Tibial artery (tissue), 4 donors: ENCODE measurements at regions not wholly inside any gene's neighbourhood (a gene's known extent, or its start where the extent isn't known, plus 50 kb on each side); places are given as distances from the start of the nearest gene placed in this dataset.

Experiments
- DNase-seq, 2 donors: peaks; one replicate each; pipeline ENCODE4 v3.0.0-alpha.2; 2019
- H3K27ac ChIP-seq, 2 donors: fragments of 200-600 bp; sonication (generic) in 1 of 2; 1 replicate in 1 of 2; 2 replicates in 1 of 2; pipeline ENCODE4 v1.5.1; 2018 to 2019; ENCODE audit warnings: mild to moderate bottlenecking in 1 of 2
- H3K27me3 ChIP-seq, 2 donors: fragments of 200-600 bp; sonication (generic) in 1 of 2; one replicate each; pipeline versions ENCODE4 v1.5.1 to v1.6.0; 2016 to 2019
- H3K36me3 ChIP-seq, 3 donors: fragments of 200-600 bp; sonication (generic) in 2 of 3; one replicate each; pipeline ENCODE4 v1.5.1; 2016 to 2019; ENCODE audit warnings: mild to moderate bottlenecking in 2 of 3
- H3K4me1 ChIP-seq, 4 donors: fragments of 200-600 bp; sonication (generic) in 2 of 4; 1 replicate in 3 of 4; 2 replicates in 1 of 4; pipeline ENCODE4 v1.5.1; 2016 to 2019
- H3K4me3 ChIP-seq, 2 donors: fragments of 200-600 bp; sonication (generic) in 1 of 2; 1 replicate in 1 of 2; 2 replicates in 1 of 2; pipeline ENCODE4 v1.5.1; 2018 to 2019; ENCODE audit warnings: mild to moderate bottlenecking in 2 of 2
- H3K9me3 ChIP-seq, 3 donors: fragments of 200-600 bp; sonication (generic) in 1 of 3; one replicate each; pipeline ENCODE4 v1.5.1; 2016 to 2019
- intact Hi-C: fragments of 100-400 bp; cut with DNase I; formaldehyde crosslinking; loops from one replicate; pipeline ENCODE4 v1.15.0; 2023; ENCODE audit warnings: low total_unique reads
- TF ChIP-seq, protein P1 (sequence below), 2 experiments: fragments of 200-600 bp in 1 of 2; fragments of 450-650 bp in 1 of 2; IDR thresholded peaks; one replicate each; pipeline ENCODE4 v1.5.1; 2017 to 2019; ENCODE audit warnings: antibody characterized with exemption in 2 of 2, mild to moderate bottlenecking in 1 of 2, moderate library complexity in 1 of 2

DNA sequence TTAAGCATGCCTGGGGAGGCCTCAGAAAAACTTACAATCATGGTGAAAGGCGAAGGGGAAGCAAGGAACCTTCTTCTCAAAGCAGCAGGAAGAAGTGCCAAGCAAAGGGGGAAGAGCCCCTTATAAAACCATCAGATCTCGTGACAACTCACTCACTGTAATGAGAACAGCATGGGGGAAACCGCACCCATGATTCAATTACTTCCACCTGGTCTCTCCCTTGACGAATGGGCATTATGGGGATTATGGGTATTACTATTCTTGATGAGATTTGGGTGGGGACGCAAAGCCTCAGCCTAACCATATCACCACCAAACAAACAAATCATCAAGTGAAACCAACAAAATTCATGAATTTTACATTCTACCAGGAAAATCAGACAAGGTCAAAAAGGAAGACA, 76.7 kb upstream of the TAB3 start:
- DNase-seq, result no peak
- TF ChIP-seq, protein P1, sequence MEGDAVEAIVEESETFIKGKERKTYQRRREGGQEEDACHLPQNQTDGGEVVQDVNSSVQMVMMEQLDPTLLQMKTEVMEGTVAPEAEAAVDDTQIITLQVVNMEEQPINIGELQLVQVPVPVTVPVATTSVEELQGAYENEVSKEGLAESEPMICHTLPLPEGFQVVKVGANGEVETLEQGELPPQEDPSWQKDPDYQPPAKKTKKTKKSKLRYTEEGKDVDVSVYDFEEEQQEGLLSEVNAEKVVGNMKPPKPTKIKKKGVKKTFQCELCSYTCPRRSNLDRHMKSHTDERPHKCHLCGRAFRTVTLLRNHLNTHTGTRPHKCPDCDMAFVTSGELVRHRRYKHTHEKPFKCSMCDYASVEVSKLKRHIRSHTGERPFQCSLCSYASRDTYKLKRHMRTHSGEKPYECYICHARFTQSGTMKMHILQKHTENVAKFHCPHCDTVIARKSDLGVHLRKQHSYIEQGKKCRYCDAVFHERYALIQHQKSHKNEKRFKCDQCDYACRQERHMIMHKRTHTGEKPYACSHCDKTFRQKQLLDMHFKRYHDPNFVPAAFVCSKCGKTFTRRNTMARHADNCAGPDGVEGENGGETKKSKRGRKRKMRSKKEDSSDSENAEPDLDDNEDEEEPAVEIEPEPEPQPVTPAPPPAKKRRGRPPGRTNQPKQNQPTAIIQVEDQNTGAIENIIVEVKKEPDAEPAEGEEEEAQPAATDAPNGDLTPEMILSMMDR (IDR thresholded peaks at IDR 0.05), result no peak
- no peak overlapping the region for H3K27ac ChIP-seq
- no peaks in the 10 kb centered on the region for H3K9me3 ChIP-seq
- H3K27me3 ChIP-seq, result no peaks in the 10 kb centered on the region
- no peak overlapping the region for H3K4me3 ChIP-seq
- intact Hi-C loops, result no loop called here
- no peaks in the 10 kb centered on the region for H3K36me3 ChIP-seq
- no peaks in the 10 kb centered on the region for H3K4me1 ChIP-seq

GRCh38 chrX:30961387-30962174, 72.5 kb upstream of the TAB3 start:
- no peak overlapping the region for H3K4me3 ChIP-seq
- TF ChIP-seq, protein P1 (IDR thresholded peaks at IDR 0.05), result no peak
- intact Hi-C loops, result no loop called here
- H3K4me1 ChIP-seq, result no peaks in the 10 kb centered on the region
- no peak for DNase-seq
- H3K9me3 ChIP-seq, result no peaks in the 10 kb centered on the region
- H3K27ac ChIP-seq, result no peak overlapping the region
- no peaks in the 10 kb centered on the region for H3K36me3 ChIP-seq
- no peaks in the 10 kb centered on the region for H3K27me3 ChIP-seq

- Histone ChIP-seq H3K36me3 (no peaks in the 10 kb centered on the region), H3K27ac (no peak overlapping the region), H3K27me3 (no peaks in the 10 kb centered on the region), H3K4me1 (no peaks in the 10 kb centered on the region), H3K4me3 (no peak overlapping the region), H3K9me3 (no peaks in the 10 kb centered on the region)
- intact Hi-C loops, result no loop called here
- no peak for DNase-seq
- TF ChIP-seq, protein P1 (IDR thresholded peaks at IDR 0.05), result no peak
These were observed 68.7 kb upstream of the TAB3 start for GRCh38 chrX:30957753-30958152.

- no peak for DNase-seq
- Histone ChIP-seq H3K27ac (no peak overlapping the region), H3K4me1 (no peaks in the 10 kb centered on the region), H3K9me3 (no peaks in the 10 kb centered on the region), H3K27me3 (no peaks in the 10 kb centered on the region), H3K4me3 (no peak overlapping the region), H3K36me3 (no peaks in the 10 kb centered on the region)
- intact Hi-C loops, result no loop called here
- TF ChIP-seq, protein P1 (IDR thresholded peaks at IDR 0.05), result no peak
These were observed 66.6 kb upstream of the TAB3 start for GRCh38 chrX:30955687-30956086.

- H3K36me3 ChIP-seq, result no peaks in the 10 kb centered on the region
- no peaks in the 10 kb centered on the region for H3K4me1 ChIP-seq
- TF ChIP-seq, protein P1 (IDR thresholded peaks at IDR 0.05), result no peak
- no peak overlapping the region for H3K4me3 ChIP-seq
- no peak for DNase-seq
- H3K27me3 ChIP-seq, result no peaks in the 10 kb centered on the region
- H3K27ac ChIP-seq, result no peak overlapping the region
- no peaks in the 10 kb centered on the region for H3K9me3 ChIP-seq
- intact Hi-C loops, result no loop called here
These were observed 61.9 kb upstream of the TAB3 start for GRCh38 chrX:30951003-30951402.
